Liver (tissue), 3 donors: ENCODE measurements at regions not wholly inside any gene's neighbourhood (a gene's known extent, or its start where the extent isn't known, plus 50 kb on each side); places are given as distances from the start of the nearest gene placed in this dataset.

Experiments used
- CTCF ChIP-seq: fragments of 150-350 bp; IDR thresholded peaks from 2 replicates; pipeline ENCODE4 v1.5.1; 2017; ENCODE audit warnings: improper control_type of control experiment, low read depth, low read length; ENCODE audit not compliant: missing input control
- EGR1 ChIP-seq, 2 donors: IDR thresholded peaks; 2 replicates each; pipeline ENCODE4 v1.6.1; 2016 to 2018; ENCODE audit warnings: antibody characterized with exemption in 2 of 2, low read depth in 2 of 2
- FOXA1 ChIP-seq: IDR thresholded peaks from 2 replicates; pipeline ENCODE4 v1.6.1; 2016; ENCODE audit warnings: antibody characterized with exemption
- GABPA ChIP-seq, 2 donors: IDR thresholded peaks in 1 of 2; conservative IDR thresholded peaks in 1 of 2; 2 replicates each; pipeline ENCODE4 v1.6.1; 2016; ENCODE audit warnings: antibody characterized with exemption in 2 of 2, mild to moderate bottlenecking in 1 of 2, moderate library complexity in 1 of 2
- HNF4G ChIP-seq: IDR thresholded peaks from 2 replicates; pipeline ENCODE4 v1.6.1; 2016; ENCODE audit warnings: antibody characterized with exemption
- JUND ChIP-seq, 2 donors: IDR thresholded peaks; 2 replicates each; pipeline ENCODE4 v1.6.1; 2016; ENCODE audit warnings: antibody characterized with exemption in 2 of 2
- RAD21 ChIP-seq, 2 donors: IDR thresholded peaks; 2 replicates each; pipeline ENCODE4 v1.6.1; 2016; ENCODE audit warnings: antibody characterized with exemption in 2 of 2, mild to moderate bottlenecking in 2 of 2
- RXRA ChIP-seq, 2 donors: IDR thresholded peaks; 2 replicates each; pipeline ENCODE4 v1.6.1; 2017 to 2018; ENCODE audit warnings: antibody characterized with exemption in 2 of 2, mild to moderate bottlenecking in 1 of 2
- SP1 ChIP-seq: IDR thresholded peaks from 2 replicates; pipeline ENCODE4 v1.6.1; 2018; ENCODE audit warnings: antibody characterized with exemption, mild to moderate bottlenecking
- TAF1 ChIP-seq: conservative IDR thresholded peaks from 2 replicates; pipeline ENCODE4 v1.6.1; 2016; ENCODE audit warnings: antibody characterized with exemption, mild to moderate bottlenecking
- YY1 ChIP-seq: IDR thresholded peaks from 2 replicates; pipeline ENCODE4 v1.6.1; 2016; ENCODE audit warnings: antibody characterized with exemption, mild to moderate bottlenecking
- TF ChIP-seq, protein P1 (sequence below): IDR thresholded peaks from 2 replicates; pipeline ENCODE4 v1.6.1; 2016; ENCODE audit warnings: antibody characterized with exemption, mild to moderate bottlenecking
- TF ChIP-seq, protein P2 (sequence below): IDR thresholded peaks from 2 replicates; pipeline ENCODE4 v1.6.1; 2016; ENCODE audit warnings: antibody characterized with exemption
- donor health status: healthy.
- donor health status: healthy.

- TF ChIP-seq CTCF (no peak), TAF1 (no peak), GABPA (IDR thresholded peaks at IDR 0.05 in 1 of 2, conservative IDR thresholded peaks at IDR 0.05 in 1 of 2) (no peak), YY1 (no peak), RXRA (IDR thresholded peaks at IDR 0.05) (peak in 1 of 2 donors; percentile 34), RAD21 (IDR thresholded peaks at IDR 0.05) (no peak), SP1 (peak; percentile 24), JUND (IDR thresholded peaks at IDR 0.05) (peak in 1 of 2 donors; percentile 40), FOXA1 (no peak), HNF4G (no peak), EGR1 (IDR thresholded peaks at IDR 0.05; ENCODE audit: low read depth in 2 of 2) (no peak)
- TF ChIP-seq, protein P1, sequence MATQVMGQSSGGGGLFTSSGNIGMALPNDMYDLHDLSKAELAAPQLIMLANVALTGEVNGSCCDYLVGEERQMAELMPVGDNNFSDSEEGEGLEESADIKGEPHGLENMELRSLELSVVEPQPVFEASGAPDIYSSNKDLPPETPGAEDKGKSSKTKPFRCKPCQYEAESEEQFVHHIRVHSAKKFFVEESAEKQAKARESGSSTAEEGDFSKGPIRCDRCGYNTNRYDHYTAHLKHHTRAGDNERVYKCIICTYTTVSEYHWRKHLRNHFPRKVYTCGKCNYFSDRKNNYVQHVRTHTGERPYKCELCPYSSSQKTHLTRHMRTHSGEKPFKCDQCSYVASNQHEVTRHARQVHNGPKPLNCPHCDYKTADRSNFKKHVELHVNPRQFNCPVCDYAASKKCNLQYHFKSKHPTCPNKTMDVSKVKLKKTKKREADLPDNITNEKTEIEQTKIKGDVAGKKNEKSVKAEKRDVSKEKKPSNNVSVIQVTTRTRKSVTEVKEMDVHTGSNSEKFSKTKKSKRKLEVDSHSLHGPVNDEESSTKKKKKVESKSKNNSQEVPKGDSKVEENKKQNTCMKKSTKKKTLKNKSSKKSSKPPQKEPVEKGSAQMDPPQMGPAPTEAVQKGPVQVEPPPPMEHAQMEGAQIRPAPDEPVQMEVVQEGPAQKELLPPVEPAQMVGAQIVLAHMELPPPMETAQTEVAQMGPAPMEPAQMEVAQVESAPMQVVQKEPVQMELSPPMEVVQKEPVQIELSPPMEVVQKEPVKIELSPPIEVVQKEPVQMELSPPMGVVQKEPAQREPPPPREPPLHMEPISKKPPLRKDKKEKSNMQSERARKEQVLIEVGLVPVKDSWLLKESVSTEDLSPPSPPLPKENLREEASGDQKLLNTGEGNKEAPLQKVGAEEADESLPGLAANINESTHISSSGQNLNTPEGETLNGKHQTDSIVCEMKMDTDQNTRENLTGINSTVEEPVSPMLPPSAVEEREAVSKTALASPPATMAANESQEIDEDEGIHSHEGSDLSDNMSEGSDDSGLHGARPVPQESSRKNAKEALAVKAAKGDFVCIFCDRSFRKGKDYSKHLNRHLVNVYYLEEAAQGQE, result no peak
- TF ChIP-seq, protein P2, sequence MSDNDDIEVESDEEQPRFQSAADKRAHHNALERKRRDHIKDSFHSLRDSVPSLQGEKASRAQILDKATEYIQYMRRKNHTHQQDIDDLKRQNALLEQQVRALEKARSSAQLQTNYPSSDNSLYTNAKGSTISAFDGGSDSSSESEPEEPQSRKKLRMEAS, result no peak
Observed at GRCh38 chr3:170766823-170767575, 103.0 kb downstream of the RPL22L1 start.
